ENCODE measurements at regions not wholly inside any gene's neighbourhood (a gene's known extent, or its start where the extent isn't known, plus 50 kb on each side); places are given as distances from the start of the nearest gene placed in this dataset.
A peak's percentile ranks its signal among the peaks of the same experiment; 100 is the strongest.

DNA sequence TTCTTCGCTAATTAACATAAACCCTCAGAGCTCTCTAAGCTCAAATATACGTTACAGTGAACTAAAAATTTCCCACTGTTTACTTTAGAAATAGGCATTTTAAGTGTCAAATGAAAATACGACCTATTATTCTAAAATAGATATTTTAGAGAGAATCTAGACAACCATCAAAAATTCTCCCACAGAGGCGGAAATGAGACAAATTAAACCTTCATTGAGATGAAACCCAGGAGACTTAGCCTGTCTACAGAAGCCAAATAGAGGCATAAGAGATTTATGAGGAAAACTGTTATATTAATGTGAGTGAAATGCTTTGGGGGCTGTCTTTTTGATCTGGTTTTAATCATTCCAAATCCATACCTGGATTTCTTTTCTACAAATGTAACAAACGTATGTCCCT, 232.0 kb upstream of the GRIA4 start:
- H3K4me3 ChIP-seq (replicated peaks in 1 of 2; ENCODE audit: low read depth in 2 of 2, low read length in 2 of 2) = no peak overlapping the region
- TF ChIP-seq, protein P1, sequence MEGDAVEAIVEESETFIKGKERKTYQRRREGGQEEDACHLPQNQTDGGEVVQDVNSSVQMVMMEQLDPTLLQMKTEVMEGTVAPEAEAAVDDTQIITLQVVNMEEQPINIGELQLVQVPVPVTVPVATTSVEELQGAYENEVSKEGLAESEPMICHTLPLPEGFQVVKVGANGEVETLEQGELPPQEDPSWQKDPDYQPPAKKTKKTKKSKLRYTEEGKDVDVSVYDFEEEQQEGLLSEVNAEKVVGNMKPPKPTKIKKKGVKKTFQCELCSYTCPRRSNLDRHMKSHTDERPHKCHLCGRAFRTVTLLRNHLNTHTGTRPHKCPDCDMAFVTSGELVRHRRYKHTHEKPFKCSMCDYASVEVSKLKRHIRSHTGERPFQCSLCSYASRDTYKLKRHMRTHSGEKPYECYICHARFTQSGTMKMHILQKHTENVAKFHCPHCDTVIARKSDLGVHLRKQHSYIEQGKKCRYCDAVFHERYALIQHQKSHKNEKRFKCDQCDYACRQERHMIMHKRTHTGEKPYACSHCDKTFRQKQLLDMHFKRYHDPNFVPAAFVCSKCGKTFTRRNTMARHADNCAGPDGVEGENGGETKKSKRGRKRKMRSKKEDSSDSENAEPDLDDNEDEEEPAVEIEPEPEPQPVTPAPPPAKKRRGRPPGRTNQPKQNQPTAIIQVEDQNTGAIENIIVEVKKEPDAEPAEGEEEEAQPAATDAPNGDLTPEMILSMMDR (IDR thresholded peaks at IDR 0.05; ENCODE audit: low read depth, low read length) = no peak
- no peak for DNase-seq (ENCODE audit: low read depth in 2 of 2)

DNA sequence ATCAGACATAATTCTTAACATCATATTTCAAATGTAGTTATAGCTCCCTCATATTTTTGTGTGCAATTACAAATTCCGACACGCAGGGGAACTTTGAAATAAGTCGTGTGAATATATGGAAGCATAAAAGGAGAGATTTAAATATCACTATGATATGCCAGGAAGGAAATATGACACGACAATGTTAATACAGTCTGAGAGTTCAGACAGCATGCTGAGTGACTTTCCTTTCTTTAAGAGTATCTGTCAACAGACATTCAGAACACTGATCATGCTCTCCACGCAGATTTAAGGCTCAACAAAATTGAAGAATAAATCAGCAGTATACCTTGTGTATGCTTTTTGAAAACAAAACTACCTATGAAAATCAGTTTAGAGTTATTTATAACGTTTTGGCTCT, 232.6 kb upstream of the CARD18 start:
- TF ChIP-seq, protein P1 (IDR thresholded peaks at IDR 0.05; ENCODE audit: low read depth, low read length) = no peak
- DNase-seq (ENCODE audit: low read depth in 2 of 2) = no peak
- no peak overlapping the region for H3K4me3 ChIP-seq (replicated peaks in 1 of 2; ENCODE audit: low read depth in 2 of 2, low read length in 2 of 2)

DNA sequence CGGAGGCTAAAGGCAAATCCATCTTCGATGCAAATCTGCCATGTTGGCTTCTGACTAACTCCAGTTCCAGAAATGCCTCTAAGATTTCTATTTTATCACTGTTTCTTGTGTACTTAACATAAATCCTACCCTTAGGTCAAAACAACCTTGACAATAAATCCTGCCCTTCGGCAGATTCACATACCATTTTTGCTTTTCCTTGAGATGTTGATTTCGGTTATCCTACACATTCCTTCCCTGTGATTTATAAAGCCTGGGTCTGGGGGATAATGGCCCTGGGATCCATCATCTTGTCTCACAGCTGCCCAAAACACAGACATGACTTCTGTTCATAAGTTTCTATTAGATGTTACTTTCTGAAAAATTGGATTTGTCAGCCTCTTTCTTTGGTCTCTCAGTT, 231.7 kb upstream of the CARD18 start:
- H3K4me3 ChIP-seq (replicated peaks in 1 of 2; ENCODE audit: low read depth in 2 of 2, low read length in 2 of 2) = no peak overlapping the region
- DNase-seq (ENCODE audit: low read depth in 2 of 2) = no peak
- TF ChIP-seq, protein P1 (IDR thresholded peaks at IDR 0.05; ENCODE audit: low read depth, low read length) = no peak

DNA sequence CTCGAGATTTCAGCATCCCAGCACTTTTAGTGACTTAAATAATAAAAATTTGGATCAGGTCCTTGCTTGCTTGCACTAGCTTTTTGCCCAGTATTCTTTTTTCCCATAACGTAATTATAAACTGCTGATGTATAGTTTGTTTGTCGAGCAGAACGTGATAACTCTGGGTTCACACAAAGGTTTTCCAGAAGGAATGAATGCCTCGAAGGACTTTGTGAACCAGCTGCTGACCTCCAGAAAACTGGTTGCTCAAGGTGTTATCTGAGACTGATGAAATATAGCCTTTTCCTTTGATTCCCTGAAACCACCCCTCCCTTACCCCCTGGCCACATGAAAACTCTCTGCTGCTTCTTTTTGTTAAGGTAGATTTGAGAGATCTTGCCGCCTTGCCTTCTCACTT, 229.1 kb upstream of the CARD18 start:
- DNase-seq (ENCODE audit: low read depth in 2 of 2) = peak in 1 of 2 donors; percentile 22
- TF ChIP-seq, protein P1 (IDR thresholded peaks at IDR 0.05; ENCODE audit: low read depth, low read length) = no peak
- no peak overlapping the region for H3K4me3 ChIP-seq (replicated peaks in 1 of 2; ENCODE audit: low read depth in 2 of 2, low read length in 2 of 2)

DNA sequence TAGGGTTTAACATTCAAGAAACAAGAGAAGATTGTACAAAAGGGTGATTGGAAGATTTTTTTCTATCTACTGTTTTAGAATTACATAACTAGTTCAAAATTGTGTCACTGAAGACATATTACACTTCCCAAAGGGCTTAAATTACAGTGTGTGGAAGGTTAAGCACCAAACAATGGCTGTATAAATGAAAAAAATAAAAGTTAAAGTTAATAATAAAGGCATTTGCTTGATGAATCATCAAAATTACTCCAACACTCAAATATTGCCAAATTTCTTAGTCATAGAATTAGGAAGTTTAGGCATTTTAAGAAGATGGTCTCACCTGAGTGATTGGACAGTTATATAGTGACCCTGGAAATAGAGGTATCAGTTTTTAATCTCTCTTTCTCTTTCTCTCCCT, 227.6 kb upstream of the CARD18 start:
- DNase-seq (ENCODE audit: low read depth in 2 of 2) = peak in 1 of 2 donors; percentile 13
- TF ChIP-seq, protein P1 (IDR thresholded peaks at IDR 0.05; ENCODE audit: low read depth, low read length) = no peak

DNA sequence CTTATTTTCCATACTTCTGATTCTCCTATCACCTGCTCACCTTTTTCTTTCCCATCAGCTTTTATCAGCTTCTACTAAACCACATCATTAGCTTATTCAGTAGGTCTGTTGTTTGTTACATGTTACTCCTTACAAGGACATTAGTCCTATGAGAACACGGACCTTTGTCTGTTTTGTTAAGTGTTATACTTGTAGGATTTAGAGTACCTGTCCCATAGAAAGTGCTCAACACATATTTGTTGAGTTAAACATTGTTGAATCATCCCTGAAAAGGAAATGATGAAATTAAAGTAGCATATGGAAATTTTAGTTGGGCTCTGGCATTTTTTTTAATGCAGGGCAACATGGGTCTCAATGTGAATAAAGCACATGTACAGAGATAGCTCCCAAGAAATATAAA, 222.1 kb upstream of the CARD18 start:
- peak in 1 of 2 donors; percentile 8 for DNase-seq (ENCODE audit: low read depth in 2 of 2)
- no peak overlapping the region for H3K4me3 ChIP-seq (replicated peaks in 1 of 2; ENCODE audit: low read depth in 2 of 2, low read length in 2 of 2)
- TF ChIP-seq, protein P1 (IDR thresholded peaks at IDR 0.05; ENCODE audit: low read depth, low read length) = no peak

More for the DNA sequence above, 227.6 kb upstream of the CARD18 start:
- no peak overlapping the region for H3K4me3 ChIP-seq (replicated peaks in 1 of 2; ENCODE audit: low read depth in 2 of 2, low read length in 2 of 2)

DNA sequence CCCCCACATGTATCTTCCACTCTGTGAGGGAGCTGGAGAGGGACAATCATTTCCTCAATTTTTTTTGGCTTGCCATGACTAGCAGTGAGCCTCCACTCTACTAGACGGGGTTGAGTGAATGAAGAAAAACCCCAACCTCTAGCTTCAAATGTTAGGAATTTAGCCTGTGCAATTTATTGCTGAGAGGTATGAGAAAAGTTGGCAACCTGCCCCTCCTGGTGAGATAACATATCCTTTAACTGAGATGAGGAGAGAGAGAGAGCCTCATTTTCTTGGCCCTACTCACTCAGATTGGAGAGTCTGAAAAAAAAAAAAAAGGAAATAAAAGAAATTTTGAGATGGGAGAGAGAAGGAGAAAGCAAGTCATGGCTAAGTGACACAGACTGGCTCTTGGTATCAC, 218.2 kb upstream of the CARD18 start:
- peak; percentile 32 to 72 for DNase-seq (ENCODE audit: low read depth in 2 of 2)
- TF ChIP-seq, protein P1 (IDR thresholded peaks at IDR 0.05; ENCODE audit: low read depth, low read length) = no peak
- no peak overlapping the region for H3K4me3 ChIP-seq (replicated peaks in 1 of 2; ENCODE audit: low read depth in 2 of 2, low read length in 2 of 2)

Measured in cardiac fibroblast (primary cell).